Stomach (tissue), 8 donors: ENCODE measurements at regions not wholly inside any gene's neighbourhood (a gene's known extent, or its start where the extent isn't known, plus 50 kb on each side); places are given as distances from the start of the nearest gene placed in this dataset.

Source experiments
- DNase-seq, 2 donors: peaks; one replicate each; pipeline versions ENCODE4 v3.0.0 to v3.0.0-alpha.2; 2013 to 2019
- H3K27ac ChIP-seq, 5 donors: fragments of 200-600 bp in 4 of 5; sonication (generic) in 4 of 5; one replicate each; pipeline ENCODE4 v1.5.1; 2013 to 2019; ENCODE audit warnings: mild to moderate bottlenecking in 1 of 5, moderate library complexity in 1 of 5
- H3K27me3 ChIP-seq, 3 donors: fragments of 200-600 bp; sonication (generic); one replicate each; pipeline ENCODE4 v1.5.1; 2017 to 2019; ENCODE audit warnings: mixed run types in 1 of 3
- H3K36me3 ChIP-seq, 4 donors: fragments of 200-600 bp; sonication (generic); 1 replicate in 3 of 4; 2 replicates in 1 of 4; pipeline ENCODE4 v1.5.1; 2016 to 2019
- H3K4me1 ChIP-seq, 4 donors: fragments of 200-600 bp; sonication (generic); one replicate each; pipeline ENCODE4 v1.5.1; 2016 to 2019
- H3K4me3 ChIP-seq, 4 donors: fragments of 200-600 bp; sonication (generic) in 3 of 4; one replicate each; pipeline ENCODE4 v1.5.1; 2016 to 2019; ENCODE audit warnings: mild to moderate bottlenecking in 1 of 4
- H3K9me3 ChIP-seq, 4 donors: fragments of 200-600 bp; sonication (generic); one replicate each; pipeline ENCODE4 v1.5.1; 2016 to 2019
- EP300 ChIP-seq: sonication (generic); formaldehyde crosslinking; IDR thresholded peaks from one replicate; pipeline ENCODE4 v1.6.1; 2017; ENCODE audit warnings: antibody characterized with exemption
- POLR2A ChIP-seq, 4 donors: fragments of 450-650 bp; IDR thresholded peaks; one replicate each; pipeline ENCODE4 v1.6.1; 2016; ENCODE audit warnings: antibody characterized with exemption in 4 of 4, control low read depth in 2 of 4, mild to moderate bottlenecking in 1 of 4, moderate library complexity in 1 of 4
- POLR2AphosphoS5 ChIP-seq, 3 donors: sonication (generic); formaldehyde crosslinking; IDR thresholded peaks; one replicate each; pipeline ENCODE4 v1.6.1; 2016; ENCODE audit warnings: antibody characterized with exemption in 3 of 3
- WGBS, 5 donors: extraction: QIAGEN DNeasy Blood & Tissue Kit in 3 of 5; methylation state at CpG; one replicate each; pipeline versions ENCODE4 v1.1.5 to v1.1.7; 2013 to 2018; 5-methylcytosine and 5-hydroxymethylcytosine counted together
- intact Hi-C: fragments of 100-400 bp; cut with DNase I; formaldehyde crosslinking; loops from one replicate; pipeline ENCODE4 v1.15.1; 2023; ENCODE audit warnings: low total_unique reads
- TF ChIP-seq, protein P1 (sequence below), 7 experiments: fragments of 450-650 bp in 4 of 7; fragments of 200-600 bp in 3 of 7; sonication (generic) in 3 of 7; IDR thresholded peaks; one replicate each; pipeline ENCODE4 v1.5.1; 2016 to 2019; ENCODE audit warnings: antibody characterized with exemption in 7 of 7, control low read depth in 2 of 7, mild to moderate bottlenecking in 1 of 7
- donor health status: healthy with polysubstance abuse.
- donor health status: Bipolar disorder and iron deficiency.
- donor health status: healthy.

DNA sequence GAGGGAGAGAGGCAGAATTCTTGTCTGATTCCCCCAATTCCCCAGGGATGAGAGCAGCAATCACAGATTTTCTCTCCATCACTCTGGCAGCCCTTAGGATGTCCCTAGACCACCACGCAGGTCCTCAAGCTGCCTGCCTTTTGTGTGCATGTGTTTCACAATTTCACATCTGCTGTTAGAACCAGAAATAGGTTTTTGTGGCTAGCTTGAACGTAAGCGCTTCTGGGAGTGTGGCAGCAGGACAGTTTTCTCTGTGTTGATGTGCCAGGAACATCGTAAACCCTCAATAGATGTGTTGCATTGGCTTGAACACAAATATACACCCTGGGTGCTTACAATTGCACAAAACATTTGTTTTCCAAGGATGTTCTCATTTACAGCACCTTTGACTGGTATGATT is 78.8 kb upstream of the TMTC4 start:
- no peaks in the 10 kb centered on the region for H3K4me1 ChIP-seq
- TF ChIP-seq, protein P1, sequence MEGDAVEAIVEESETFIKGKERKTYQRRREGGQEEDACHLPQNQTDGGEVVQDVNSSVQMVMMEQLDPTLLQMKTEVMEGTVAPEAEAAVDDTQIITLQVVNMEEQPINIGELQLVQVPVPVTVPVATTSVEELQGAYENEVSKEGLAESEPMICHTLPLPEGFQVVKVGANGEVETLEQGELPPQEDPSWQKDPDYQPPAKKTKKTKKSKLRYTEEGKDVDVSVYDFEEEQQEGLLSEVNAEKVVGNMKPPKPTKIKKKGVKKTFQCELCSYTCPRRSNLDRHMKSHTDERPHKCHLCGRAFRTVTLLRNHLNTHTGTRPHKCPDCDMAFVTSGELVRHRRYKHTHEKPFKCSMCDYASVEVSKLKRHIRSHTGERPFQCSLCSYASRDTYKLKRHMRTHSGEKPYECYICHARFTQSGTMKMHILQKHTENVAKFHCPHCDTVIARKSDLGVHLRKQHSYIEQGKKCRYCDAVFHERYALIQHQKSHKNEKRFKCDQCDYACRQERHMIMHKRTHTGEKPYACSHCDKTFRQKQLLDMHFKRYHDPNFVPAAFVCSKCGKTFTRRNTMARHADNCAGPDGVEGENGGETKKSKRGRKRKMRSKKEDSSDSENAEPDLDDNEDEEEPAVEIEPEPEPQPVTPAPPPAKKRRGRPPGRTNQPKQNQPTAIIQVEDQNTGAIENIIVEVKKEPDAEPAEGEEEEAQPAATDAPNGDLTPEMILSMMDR (IDR thresholded peaks at IDR 0.05), result no peak
- no peak for TF ChIP-seq POLR2A (IDR thresholded peaks at IDR 0.05)
- TF ChIP-seq EP300, result no peak
- no peak for TF ChIP-seq POLR2AphosphoS5 (IDR thresholded peaks at IDR 0.05)
- no peaks in the 10 kb centered on the region for H3K27me3 ChIP-seq
- H3K27ac ChIP-seq, result no peak overlapping the region
- no peaks in the 10 kb centered on the region for H3K36me3 ChIP-seq
- WGBS, 5 donors, result 77 to 83% (median 79%) methylated on average over 4 of the region's 4 CpGs
- peak in 1 of 2 donors; percentile 4 for DNase-seq
- H3K4me3 ChIP-seq, result no peak overlapping the region
- no peaks in the 10 kb centered on the region for H3K9me3 ChIP-seq
- intact Hi-C loops, result no loop called here

DNA sequence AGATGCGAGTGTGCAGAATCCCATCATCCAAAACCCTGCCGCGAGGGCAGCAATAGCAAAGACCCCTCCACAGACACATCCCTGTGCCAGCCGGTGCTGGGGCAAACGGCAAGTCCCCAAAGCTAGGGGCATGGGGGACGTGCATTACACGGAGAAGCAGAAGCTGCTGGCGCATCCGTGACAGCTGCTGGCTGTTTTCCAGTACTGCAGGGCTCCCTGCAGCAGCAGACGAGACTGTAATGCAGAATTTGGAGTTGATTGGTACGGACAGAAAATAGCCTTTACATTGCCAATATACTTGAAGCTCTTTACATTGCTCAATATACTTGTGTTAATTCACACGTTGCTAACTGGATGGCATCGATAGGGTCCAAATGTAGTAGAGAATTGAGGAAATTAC is 77.2 kb upstream of the TMTC4 start:
- Histone ChIP-seq H3K27ac (no peak overlapping the region), H3K4me3 (no peak overlapping the region), H3K36me3 (no peaks in the 10 kb centered on the region), H3K4me1 (no peaks in the 10 kb centered on the region), H3K27me3 (no peaks in the 10 kb centered on the region), H3K9me3 (no peaks in the 10 kb centered on the region)
- 71 to 90% (median 77%) methylated on average over 12 to 13 of the region's 13 CpGs for WGBS, 5 donors
- peak in 1 of 2 donors; percentile 28 for DNase-seq
- TF ChIP-seq POLR2AphosphoS5 (IDR thresholded peaks at IDR 0.05), result no peak
- TF ChIP-seq POLR2A (IDR thresholded peaks at IDR 0.05), result no peak
- TF ChIP-seq EP300, result no peak
- TF ChIP-seq, protein P1 (IDR thresholded peaks at IDR 0.05), result no peak
- intact Hi-C loops, result no loop called here

DNA sequence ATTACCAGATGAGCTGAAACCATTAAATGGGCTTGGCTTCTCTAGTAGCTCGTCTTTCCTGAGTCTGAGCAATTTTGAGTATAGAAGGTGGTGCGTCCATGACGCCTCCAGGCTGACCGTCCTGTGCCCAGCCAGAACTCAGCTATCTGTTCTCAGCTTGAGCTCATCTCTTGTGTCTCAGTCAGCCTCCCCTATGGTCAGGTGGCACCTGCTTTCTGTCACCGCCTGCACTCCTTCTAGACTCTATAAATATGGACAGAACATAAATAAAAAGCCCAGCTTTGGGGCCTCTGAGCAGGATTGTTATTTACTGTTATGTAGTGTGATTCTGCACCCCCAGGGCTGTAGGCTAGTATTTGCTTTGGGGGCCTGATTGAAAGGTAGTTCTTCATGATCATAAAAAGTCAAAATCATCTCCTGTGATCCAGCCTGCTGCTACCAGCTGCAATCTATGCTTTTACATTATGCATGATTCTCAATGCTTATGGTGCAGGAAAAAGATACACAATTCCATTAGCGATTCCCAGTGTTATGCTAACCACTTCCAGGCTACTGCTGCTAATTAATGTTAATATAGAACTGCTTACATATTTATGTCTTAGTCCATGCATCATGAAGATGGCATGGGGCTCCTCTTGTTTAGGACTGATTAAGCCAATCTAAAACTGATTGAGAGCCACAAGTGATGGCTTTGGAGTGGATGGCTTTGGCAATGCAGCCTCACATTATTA is 72.5 kb upstream of the TMTC4 start:
- no peaks in the 10 kb centered on the region for H3K36me3 ChIP-seq
- no peaks in the 10 kb centered on the region for H3K27me3 ChIP-seq
- H3K9me3 ChIP-seq, result no peaks in the 10 kb centered on the region
- TF ChIP-seq, protein P1 (IDR thresholded peaks at IDR 0.05), result no peak
- TF ChIP-seq EP300 (no peak), POLR2A (IDR thresholded peaks at IDR 0.05) (no peak), POLR2AphosphoS5 (IDR thresholded peaks at IDR 0.05) (no peak)
- no peak for DNase-seq
- WGBS, 5 donors, result 82 to 93% (median 88%) methylated on average over 6 of the region's 6 CpGs
- H3K4me1 ChIP-seq, result no peaks in the 10 kb centered on the region
- H3K27ac ChIP-seq, result no peak overlapping the region
- intact Hi-C loops, result no loop called here
- no peak overlapping the region for H3K4me3 ChIP-seq

DNA sequence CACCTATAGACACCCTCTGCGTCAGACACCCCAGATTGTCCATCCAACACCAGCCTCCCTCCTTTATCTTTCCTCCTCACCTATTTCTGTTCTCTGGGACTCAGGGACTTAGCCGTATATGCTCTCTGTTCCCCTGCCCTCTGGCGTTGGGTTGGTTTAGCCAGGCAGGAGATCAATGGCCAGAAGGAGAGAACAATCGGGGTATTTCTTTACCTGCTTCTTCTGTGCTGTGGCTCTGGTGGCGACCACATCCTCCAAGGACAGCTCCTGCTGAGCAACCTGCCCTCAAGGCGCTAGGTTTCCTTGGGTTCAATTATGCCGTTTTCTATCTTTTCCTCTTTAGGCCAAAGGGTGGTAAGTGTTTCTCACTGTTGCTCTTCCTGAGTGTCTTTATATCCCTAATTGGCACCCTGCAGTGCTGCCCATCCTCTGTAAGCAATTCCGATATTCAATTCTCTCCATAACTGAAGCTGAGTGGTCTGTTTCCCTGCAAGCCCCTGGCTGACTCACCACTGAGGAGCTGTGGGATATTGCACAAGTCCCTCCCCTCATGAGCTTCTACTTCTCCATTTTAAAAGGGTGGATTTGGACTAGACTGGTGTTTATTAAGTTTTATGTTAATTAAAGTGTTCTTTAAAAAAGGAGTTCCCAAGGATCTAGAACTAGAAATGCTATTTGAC is 63.7 kb upstream of the TMTC4 start:
- H3K27ac ChIP-seq, result no peak overlapping the region
- H3K4me3 ChIP-seq, result no peak overlapping the region
- intact Hi-C loops, result no loop called here
- H3K9me3 ChIP-seq, result no peaks in the 10 kb centered on the region
- H3K27me3 ChIP-seq, result no peaks in the 10 kb centered on the region
- H3K4me1 ChIP-seq, result no peaks in the 10 kb centered on the region
- no peak for DNase-seq
- WGBS, 5 donors, result 90 to 96% (median 93%) methylated on average over 8 of the region's 8 CpGs
- H3K36me3 ChIP-seq, result no peaks in the 10 kb centered on the region
- TF ChIP-seq, protein P1 (IDR thresholded peaks at IDR 0.05), result no peak
- TF ChIP-seq EP300 (no peak), POLR2AphosphoS5 (IDR thresholded peaks at IDR 0.05) (no peak), POLR2A (IDR thresholded peaks at IDR 0.05) (no peak)
